GM19025 (cell line): ENCODE measurements at regions not wholly inside any gene's neighbourhood (a gene's known extent, or its start where the extent isn't known, plus 50 kb on each side); places are given as distances from the start of the nearest gene placed in this dataset.

Experiments used
- ATAC-seq: cut with Tn5 transposase; IDR thresholded peaks from one replicate; pipeline ENCODE4 v1.9.1; 2021; ENCODE audit warnings: mild to moderate bottlenecking, low read depth, moderate library complexity; ENCODE audit not compliant: unreplicated experiment

DNA sequence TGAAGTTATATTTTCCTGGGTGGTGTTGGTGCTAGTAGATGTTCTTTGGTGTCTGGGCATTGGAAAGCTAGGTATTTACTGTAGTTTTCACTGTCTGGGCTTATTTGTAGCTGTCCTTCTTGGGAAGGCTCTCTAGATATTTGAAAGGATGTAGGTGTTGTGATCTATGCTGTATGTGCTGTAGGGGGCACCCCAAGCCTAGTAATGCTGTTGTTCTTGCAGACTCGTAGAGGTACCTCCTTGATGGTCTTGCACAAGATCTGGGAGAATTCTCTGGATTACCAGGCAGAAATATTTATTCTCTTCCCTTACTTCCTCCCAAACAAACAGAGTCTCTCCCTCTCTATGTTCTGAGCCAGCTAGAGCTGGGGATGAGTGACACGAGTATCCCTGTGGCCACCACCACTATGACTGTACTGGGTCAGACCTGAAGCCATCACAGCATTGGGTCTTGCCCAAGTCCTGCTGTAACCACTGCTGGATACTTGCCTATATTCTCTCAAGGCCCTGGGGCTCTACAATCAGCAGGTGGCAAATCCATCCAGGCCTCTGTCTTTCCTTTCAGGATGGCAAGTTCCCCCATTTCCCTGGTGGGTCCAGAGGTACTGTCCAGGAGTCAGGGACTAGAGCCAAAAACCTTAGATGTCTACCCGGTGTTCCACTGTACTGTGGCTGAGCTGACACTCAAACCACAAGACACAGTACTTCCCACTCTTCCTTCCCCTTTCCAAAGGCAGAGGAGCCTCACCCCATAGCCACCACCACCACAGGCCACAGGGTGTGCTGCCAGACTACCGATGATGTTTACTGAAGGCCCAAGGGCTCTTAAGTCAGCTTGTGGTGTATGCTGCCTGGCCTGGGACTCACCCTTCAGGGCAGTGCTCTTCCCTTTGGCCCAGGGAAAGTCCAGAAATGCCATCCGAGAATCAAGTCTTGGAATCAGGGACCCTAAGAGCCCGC is 195.2 kb upstream of the DPPA4 start:
- no peak for ATAC-seq

DNA sequence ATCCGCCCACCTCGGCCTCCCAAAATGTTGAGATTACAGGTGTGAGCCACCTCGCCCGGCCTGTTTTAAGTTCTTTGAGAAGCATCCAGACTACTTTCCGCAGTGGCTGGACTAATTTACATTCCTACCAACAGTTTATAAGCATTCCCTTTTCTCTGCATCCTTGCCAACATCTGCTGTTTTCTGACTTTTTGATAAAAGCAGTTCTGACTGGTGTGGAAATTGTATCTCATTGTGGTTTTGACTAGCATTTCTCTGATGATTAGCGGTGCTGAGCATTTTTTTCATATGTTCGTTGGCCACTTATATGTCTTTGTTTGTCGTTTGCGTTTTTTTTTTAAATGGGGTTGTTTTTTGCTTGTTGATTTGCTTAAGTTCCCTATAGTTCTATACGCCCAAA is 208.4 kb upstream of the DPPA4 start:
- no peak for ATAC-seq

DNA sequence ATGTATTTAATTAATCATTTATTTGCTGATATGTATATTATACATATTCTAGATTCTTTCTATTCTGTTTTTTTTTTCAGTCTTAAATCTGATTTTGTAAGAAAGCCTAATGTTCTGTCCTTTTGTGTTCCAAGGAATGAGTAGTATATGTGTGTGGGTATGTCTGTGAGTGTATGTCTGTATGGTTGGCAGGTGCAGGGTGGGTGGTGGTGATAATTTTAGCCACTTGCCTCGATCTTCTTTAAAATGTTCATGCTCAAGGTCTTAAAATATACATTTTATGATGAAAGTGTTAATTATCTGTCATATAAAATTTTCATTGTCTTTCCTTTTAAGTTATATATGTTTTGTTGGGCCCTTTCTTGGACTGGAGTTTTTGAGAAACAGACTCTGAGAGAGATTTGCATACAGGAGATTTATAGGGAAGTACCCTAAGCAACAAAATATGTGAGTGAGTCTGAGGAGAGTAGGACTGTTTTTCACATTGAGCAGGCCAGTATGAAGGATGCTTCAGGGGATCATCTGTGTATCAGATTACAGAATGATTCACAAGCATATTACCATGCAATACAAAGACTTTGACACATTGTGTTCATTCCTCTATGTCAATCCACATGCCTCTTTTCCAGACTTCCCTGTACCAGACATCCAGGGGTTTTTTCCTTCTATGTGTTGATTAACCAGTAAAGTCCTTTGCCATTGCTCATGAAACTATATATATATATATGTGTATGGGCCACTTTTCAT is 211.0 kb upstream of the DPPA4 start:
- ATAC-seq: no peak

DNA sequence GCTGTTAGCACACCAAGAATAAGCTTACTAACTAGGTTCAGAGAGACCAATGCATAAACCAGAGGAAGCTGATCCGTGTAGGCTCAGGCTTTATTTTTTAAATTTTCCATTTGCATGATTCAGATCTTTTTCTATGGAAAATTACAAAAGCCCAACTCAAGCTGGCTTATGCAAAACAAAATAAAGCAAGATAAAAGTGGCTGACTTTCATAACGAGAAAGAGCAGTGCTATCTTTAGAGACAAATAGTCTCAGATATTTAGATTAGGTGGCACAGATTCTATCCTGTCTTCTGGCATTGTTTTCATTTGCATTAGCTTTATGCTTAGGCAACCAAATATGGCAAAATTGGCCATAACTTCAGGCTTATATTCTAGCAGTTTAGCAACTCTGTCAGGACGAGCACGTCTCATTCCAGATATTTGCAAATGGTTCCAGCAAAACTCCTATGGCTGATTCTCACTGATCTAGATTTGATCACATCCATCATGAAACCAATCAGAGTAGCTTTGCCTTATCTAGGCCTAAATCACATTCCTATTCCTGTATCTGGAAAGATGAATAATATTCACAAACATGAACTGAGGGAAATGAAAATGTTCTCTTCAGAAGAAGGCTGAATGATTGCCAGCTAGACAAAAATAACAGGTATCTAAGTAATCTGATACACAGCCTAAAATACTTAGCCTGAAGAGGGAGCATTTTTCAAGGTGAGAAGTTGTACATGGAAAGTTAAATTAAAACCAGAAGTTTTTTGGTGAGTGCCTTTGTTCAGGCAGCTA is 216.4 kb upstream of the DPPA4 start:
- no peak for ATAC-seq

DNA sequence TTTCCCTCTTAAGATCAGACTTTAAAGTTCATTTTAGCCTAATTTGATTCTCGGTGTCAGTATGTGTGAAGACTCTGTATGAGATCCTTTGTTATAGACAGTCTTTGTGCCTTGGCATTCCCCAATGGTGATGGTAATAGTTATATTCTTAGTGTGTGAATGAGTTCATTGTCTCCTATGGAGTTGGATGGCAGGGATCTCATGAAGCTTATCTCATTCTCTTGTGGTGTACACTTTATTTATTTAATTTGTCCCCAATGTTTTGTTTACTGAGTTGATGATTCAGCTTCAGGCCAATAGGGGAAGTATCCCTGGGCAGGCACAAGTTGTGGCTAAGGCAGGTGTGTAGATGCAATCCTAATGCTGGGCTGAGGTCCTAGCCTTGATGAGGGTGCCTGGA is 222.0 kb upstream of the DPPA4 start:
- ATAC-seq: no peak

DNA sequence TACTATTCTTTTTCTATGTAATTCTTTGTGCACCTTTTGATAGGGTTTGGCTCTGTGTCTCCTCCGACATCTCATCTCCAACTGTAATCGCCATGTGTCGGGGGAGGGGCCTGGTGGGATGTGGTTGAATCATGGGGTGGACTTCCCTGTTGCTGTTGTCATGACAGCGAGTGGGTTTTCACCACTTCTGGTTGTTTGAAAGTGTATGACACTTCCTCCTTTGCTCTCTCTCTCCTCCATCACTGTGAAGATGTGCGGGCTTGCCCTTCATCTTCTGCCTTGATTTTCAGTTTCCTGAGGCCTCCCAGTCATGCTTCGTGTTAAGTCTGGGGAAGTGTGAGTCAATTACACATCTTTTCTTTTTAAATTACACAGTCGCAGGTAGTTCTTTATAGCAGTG is 225.8 kb upstream of the DPPA4 start:
- no peak for ATAC-seq

DNA sequence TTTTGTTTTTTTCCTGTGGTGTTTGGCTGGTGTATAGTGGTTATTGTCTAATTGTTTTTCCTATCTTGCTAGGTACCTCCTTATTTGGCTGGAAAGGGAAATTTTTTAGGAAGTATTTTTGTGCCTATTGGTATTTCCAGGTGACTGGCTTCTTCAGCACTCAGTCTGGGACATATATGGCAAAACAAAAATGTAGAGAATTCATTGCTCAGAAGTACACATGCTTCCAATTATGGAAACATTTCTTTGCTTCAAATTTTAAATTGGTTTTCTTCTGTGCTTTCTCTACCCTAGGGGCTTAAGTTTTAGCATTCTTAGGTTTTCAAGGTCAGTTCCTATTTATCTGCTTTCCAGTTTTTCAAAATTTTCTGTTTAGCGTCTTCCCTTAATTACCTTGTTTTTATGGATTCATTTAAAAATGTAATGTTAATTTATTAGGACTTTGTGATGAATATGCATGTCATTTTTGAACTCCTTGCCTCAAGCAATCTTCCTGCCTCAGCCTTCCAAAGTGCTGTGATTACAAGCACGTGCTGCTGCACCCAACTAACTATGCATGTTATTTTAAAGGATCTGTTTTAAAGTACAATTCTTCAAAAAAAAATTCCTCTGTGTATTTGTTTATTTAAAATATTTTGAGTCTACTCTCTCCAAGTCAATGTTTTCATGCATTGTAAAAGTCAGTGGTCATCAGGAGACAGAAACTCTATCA is 231.9 kb upstream of the DPPA4 start:
- no peak for ATAC-seq

DNA sequence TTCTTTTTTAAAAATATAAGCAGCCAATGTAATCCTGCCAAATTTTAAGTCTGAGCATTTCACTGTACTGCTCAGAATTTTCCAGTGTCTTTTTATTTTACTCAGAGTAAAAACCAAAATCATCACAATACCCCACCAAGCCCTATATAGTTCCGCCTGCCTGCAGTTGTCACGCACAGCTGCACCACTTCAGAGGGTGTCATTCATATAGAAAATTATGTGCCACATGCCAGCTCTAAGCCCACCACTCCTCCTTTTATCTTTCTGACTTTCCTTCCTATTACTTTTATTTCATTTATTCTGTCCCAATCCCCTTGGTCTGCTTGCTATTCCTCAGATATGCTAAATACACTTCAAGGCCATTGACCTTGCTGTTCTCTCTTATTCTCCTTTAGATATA is 233.1 kb upstream of the DPPA4 start:
- ATAC-seq: no peak

DNA sequence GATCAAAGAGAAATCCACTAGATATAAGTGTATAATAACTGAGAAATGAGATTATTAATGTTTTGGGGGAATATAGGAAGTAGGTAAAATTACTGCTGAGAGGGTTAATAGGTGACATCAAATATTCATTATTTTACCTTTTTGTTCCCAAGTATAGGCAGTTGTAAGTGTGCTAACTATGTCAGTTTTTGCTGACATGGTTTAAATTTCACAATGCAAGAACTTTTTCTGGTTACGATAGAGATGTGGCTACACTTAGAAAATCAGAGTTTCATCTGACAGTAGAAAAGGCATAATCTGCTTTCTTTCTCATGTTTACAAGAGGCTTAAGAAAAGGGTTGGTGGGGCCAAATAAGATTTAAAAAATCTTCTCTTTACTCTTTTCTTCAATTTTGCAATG is 235.0 kb upstream of the DPPA4 start:
- ATAC-seq: no peak

DNA sequence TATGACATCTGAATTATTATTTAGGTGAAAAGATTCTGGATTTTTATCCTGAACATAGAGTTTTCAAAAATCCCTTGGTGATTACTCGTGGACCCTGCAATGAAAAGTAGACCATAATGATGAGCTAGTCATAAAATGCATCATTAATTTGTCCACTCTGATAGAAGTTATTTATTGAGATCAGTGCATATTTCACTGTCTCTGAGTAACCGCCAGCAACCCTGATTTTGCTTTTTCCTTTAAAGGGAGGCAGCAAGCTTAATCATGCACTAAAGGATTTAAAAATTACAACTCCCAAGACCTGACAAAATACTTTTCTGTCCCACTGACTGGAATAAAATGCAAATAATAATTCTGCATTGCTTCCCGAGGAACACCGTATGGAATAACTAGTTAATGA is 259.6 kb upstream of the DPPA4 start:
- no peak for ATAC-seq

DNA sequence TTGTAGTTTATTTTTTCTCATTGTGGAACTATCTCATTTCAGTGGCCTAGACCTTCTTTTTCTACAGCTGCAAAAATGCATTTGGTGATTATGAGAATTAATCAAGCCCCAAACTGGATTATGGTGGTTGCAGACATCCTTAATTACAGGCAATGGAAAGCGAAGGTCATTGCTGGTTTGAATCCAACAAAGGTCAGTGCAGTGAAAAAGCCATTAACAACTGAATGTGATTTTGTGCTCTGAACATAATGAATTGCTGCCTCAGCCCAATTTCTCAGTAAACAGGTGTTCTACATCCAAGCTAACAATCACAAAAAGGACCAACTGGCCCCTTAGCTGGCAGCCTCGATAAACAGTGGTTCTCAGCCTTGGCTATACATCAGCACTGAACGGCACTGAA is 260.1 kb upstream of the DPPA4 start:
- no peak for ATAC-seq

DNA sequence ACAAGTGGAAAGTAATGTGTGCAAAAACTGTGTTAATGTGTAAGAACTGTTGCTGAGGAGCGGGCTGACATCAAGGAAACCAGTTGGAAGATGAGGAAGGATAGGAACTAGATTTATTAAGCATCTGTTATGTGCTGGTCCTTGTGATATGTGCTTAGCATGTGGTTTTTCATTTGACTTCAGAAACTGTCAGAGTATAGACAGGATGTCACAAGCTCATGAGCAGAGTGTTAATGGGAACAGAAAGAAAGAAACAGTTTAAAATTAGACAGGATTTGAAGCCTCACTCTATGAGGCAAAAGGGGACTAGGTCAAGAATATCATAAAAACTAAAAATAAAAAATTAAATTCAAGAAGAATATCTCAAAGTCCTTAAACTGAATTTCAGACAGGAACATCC is 270.6 kb upstream of the DPPA4 start:
- ATAC-seq: no peak

DNA sequence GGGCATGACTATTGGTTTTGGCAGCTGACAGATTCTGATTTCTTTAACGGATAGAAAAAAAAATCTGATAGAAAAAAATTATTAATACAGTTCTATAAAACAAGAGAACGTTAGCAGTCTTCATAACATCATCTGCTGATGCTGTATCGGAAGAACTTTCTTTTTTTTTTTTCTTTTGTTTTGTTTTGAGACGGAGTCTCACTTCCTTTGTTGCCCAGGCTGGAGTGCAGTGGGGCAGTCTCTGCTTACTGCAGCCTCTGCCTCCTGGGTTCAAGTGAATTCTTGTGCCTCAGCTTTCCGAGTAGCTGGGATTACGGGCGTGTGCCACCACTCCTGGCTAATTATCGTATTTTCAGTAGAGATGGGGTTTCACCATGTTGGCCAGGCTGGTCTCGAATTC is 271.2 kb upstream of the DPPA4 start:
- ATAC-seq: no peak

DNA sequence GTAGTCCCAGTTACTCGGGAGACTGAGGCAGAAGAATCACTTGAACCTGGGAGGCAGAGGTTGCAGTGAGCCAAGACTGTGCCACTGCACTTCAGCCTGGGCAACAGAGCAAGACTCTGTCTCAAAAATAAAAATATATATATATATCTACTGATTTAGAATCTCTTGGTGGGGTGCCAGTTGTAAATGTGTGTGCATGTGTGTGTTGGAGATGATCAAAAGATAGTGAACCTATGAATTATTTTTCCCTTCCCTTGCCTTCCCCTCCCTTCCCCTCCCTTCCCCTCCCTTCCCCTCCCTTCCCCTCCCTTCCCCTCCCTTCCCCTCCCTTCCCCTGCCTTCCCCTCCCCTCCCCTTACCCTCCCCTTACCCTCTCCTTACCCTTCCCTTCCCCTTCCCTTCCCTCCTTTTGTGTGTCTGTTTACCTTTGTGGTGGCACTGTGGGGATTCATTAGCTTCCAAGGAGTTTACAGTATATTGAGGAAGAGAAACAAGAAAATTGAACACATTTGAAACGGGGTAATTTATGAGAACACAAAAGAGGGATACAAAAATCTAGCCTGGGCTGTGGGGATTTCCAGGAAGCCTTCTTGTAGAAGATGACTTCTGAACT is 281.5 kb upstream of the DPPA4 start:
- ATAC-seq: no peak

DNA sequence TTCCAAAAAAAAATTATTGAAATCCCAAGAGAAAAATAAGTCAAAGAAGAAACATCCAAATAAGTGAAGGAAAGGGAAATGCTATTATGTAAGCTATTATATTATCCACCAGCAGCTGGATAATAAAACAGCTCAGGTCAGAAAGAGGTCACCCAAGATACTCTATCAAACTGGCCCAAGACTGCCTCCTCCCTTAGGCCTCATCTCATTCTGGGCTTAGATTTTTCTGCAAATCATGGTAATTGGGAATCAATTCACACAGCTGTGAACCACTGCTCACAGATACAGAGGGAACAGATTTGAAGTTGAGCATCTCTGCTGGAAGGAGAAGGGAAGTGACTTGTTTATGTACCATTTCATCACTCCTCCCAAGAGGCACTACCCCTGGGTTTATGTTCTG is 294.6 kb upstream of the DPPA4 start:
- ATAC-seq: no peak

DNA sequence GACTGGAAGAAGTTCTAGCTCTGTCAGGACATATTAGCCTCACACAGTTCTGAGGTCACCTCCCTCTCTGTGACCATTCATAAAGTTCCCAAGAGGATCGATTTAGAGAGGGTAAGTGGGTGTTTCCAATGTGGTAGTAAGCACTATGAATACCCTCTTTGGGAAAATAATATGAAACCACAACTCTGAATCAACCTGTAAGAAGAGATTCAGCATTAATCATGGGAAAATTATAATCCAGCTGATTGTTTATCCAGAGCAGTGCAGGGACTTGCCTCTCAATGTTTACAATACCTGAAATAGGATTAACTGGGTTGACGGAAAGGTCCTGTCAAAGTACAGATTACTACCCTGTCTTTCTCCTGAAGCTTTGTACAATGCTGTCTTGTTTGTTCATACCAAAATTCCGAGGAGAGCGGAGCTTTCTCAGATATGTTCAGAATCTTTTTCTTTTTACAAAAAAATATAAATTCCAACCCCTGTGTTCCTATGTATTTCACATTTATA is 302.9 kb upstream of the DPPA4 start:
- ATAC-seq: no peak

DNA sequence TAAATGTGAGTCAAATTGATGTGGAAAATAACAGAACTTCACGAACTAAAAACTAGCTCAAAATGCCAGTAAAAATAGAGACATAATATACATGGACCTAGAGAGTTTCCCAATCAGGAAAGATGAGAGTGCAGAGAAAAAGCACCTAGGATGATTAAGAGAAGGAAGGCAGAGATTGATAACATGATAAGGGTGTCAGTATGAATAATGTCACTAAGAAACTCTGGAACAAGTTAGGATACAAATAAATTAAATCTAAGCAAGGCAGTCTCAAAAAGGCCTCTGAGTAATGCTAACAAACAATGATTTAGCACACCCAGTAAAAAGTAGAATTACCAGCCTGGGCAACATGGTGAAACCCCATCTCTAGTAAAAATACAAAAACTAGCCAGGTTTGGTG is 304.7 kb upstream of the DPPA4 start:
- ATAC-seq: no peak

DNA sequence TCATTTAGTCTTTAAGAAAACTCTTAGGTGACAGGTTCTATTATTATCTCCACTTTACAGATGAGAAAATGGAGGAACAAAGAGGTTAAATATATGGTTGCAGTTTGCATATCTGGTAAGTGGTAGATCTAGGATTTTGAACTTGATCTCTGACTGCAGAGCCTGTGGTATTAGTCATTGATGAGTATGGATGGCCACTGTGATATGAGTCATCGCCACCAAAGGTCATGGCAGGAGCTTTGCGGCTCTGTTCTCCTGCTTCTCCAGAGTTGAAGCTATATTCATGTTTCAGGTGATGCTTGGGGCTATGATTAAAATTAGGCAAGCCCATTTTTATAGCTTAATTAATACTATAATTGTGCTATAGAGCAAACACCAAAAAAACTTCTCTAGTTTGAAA is 306.2 kb upstream of the DPPA4 start:
- ATAC-seq: no peak

DNA sequence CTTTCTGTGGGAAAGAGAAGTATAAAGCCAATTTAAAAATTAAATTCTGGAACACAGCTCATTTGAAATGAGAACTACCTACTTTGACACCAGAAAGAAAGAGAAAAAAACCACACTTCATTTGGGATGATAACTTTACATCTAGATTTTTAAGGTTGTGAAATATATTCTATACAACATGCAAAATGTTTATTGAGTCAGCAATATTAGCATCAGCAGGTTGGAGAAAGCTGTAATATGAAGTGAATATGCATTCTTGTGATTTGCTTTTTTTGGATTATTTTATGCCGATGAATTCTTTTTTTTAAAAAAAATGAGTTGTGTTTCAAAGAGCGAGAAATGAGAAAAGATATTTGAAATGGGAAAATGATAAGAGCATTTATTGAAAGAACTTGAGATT is 307.0 kb upstream of the DPPA4 start:
- no peak for ATAC-seq

DNA sequence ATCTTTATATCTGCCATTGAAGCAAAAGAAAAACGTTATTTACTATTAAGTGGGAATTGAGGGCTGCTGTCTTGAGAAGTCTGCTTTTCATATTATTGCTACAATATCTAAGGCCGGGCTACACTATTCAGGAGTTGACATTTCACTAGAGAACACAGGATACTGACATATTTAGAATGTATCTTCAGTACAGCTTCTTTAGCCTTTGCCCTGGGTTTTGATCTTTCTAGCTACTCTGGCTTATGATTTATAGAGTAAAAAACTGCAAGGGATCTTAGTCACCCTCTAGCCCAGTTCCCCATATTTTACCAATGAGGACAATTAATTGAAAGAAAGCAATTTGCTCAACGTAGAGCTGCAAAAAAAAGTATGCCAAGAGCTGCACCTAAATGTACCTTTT is 307.4 kb upstream of the DPPA4 start:
- no peak for ATAC-seq
